CD4-positive, alpha-beta T cell treated with Interleukin-15 for 4 hours (primary cell): ENCODE measurements at regions not wholly inside any gene's neighbourhood (a gene's known extent, or its start where the extent isn't known, plus 50 kb on each side); places are given as distances from the start of the nearest gene placed in this dataset.
"Not testable (repeated sequence)": the region's sequence is repeated elsewhere in the genome, so short reads cannot be mapped to it uniquely, and the experiment has no call there.

ENCODE experiments used
- DNase-seq: peaks from one replicate; pipeline ENCODE4 v3.0.0-alpha.2; 2020; ENCODE audit warnings: low spot score

- DNase-seq, result not testable (repeated sequence)
Observed at GRCh38 chr12:91452464-91452863, 269.8 kb upstream of the DCN start.

- DNase-seq, result no peak
Observed at GRCh38 chr12:91441993-91442952, 259.7 kb upstream of the DCN start.

- no peak for DNase-seq
Observed at GRCh38 chr12:91441246-91441645, 258.6 kb upstream of the DCN start.

GRCh38 chr12:91434081-91434480 lies 251.5 kb upstream of the DCN start:
- no peak for DNase-seq

GRCh38 chr12:91432755-91433154 lies 250.1 kb upstream of the DCN start:
- DNase-seq, result no peak

GRCh38 chr12:91432089-91432488 lies 249.5 kb upstream of the DCN start:
- no peak for DNase-seq

- DNase-seq, result no peak
Observed at GRCh38 chr12:91424506-91424905, 241.9 kb upstream of the DCN start.

- no peak for DNase-seq
Observed at GRCh38 chr12:91423693-91424050, 241.1 kb upstream of the DCN start.

- no peak for DNase-seq
Observed at GRCh38 chr12:91422811-91423692, 240.4 kb upstream of the DCN start.

GRCh38 chr12:91422127-91422526 lies 239.5 kb upstream of the DCN start:
- no peak for DNase-seq

- DNase-seq, result no peak
Observed at GRCh38 chr12:91419809-91420208, 237.2 kb upstream of the DCN start.

GRCh38 chr12:91418221-91419090 lies 235.8 kb upstream of the DCN start:
- DNase-seq, result no peak

- DNase-seq, result no peak
Observed at GRCh38 chr12:91417650-91418049, 235.0 kb upstream of the DCN start.

- DNase-seq, result no peak
Observed at GRCh38 chr12:91414636-91415035, 232.0 kb upstream of the DCN start.

GRCh38 chr12:91413581-91414546 lies 231.2 kb upstream of the DCN start:
- DNase-seq, result no peak

- no peak for DNase-seq
Observed at GRCh38 chr12:91406920-91407341, 224.3 kb upstream of the DCN start.

- no peak for DNase-seq
Observed at GRCh38 chr12:91404441-91404840, 221.8 kb upstream of the DCN start.

- DNase-seq, result no peak
Observed at GRCh38 chr12:91401190-91401589, 218.6 kb upstream of the DCN start.

GRCh38 chr12:91400271-91400670 lies 217.7 kb upstream of the DCN start:
- DNase-seq, result no peak

GRCh38 chr12:91397866-91398532 lies 215.4 kb upstream of the DCN start:
- no peak for DNase-seq
